Aorta (tissue), 5 donors: ENCODE measurements at regions not wholly inside any gene's neighbourhood (a gene's known extent, or its start where the extent isn't known, plus 50 kb on each side); places are given as distances from the start of the nearest gene placed in this dataset.

Experiments used
- ATAC-seq: fragments of 200-7000 bp; cut with Tn5 transposase; one replicate; pipeline ENCODE4 v1.9.1; 2022; ENCODE audit warnings: moderate library complexity; ENCODE audit not compliant: low FRiP score
- DNase-seq, 2 donors: peaks; one replicate each; pipeline ENCODE4 v3.0.0-alpha.2; 2020
- H3K27ac ChIP-seq, 2 donors: one replicate each; pipeline ENCODE4 v1.5.1; 2013; ENCODE audit warnings: low read length in 2 of 2, mild to moderate bottlenecking in 2 of 2, moderate library complexity in 2 of 2, control low read depth in 1 of 2, inconsistent platforms in 1 of 2, low read depth in 1 of 2
- H3K27me3 ChIP-seq, 2 donors: one replicate each; pipeline ENCODE4 v1.6.1; 2013; ENCODE audit warnings: control low read depth in 1 of 2, low read length in 1 of 2, mild to moderate bottlenecking in 1 of 2, moderate library complexity in 1 of 2; ENCODE audit not compliant: insufficient read depth in 2 of 2, control insufficient read depth in 1 of 2
- H3K36me3 ChIP-seq, 2 donors: one replicate each; pipeline ENCODE4 v1.6.1; 2013; ENCODE audit warnings: control low read depth in 1 of 2, low read length in 1 of 2, mild to moderate bottlenecking in 1 of 2; ENCODE audit not compliant: insufficient read depth in 2 of 2, control insufficient read depth in 1 of 2
- H3K4me1 ChIP-seq, 2 donors: one replicate each; pipeline ENCODE4 v1.6.1; 2013; ENCODE audit warnings: low read length in 2 of 2, control low read depth in 1 of 2, mild to moderate bottlenecking in 1 of 2, moderate library complexity in 1 of 2; ENCODE audit not compliant: insufficient read depth in 2 of 2, control insufficient read depth in 1 of 2
- H3K4me3 ChIP-seq, 2 donors: one replicate each; pipeline ENCODE4 v1.5.1; 2013; ENCODE audit warnings: low read length in 2 of 2, control low read depth in 1 of 2, mild to moderate bottlenecking in 1 of 2
- H3K9me3 ChIP-seq: one replicate; pipeline ENCODE4 v1.6.1; 2013; ENCODE audit warnings: mild to moderate bottlenecking, low read length; ENCODE audit not compliant: control insufficient read depth
- WGBS, 2 donors: extraction: QIAGEN DNeasy Blood & Tissue Kit; methylation state at CpG; one replicate each; pipeline ENCODE4 v1.1.7; 2013; 5-methylcytosine and 5-hydroxymethylcytosine counted together
- intact Hi-C, 2 donors: fragments of 100-400 bp; cut with DNase I; formaldehyde crosslinking; loops; one replicate each; pipeline versions ENCODE4 v1.14.2 to v1.15.0; 2022
- donor health status: healthy with polysubstance abuse.
- donor health status: Bipolar disorder and iron deficiency.
- donor health status: DM: no; HTN: no; CAD: no.
- donor health status: DM: no; HTN: no; CAD: no.
- donor health status: DM: yes; HTN: yes; CAD: no.

DNA sequence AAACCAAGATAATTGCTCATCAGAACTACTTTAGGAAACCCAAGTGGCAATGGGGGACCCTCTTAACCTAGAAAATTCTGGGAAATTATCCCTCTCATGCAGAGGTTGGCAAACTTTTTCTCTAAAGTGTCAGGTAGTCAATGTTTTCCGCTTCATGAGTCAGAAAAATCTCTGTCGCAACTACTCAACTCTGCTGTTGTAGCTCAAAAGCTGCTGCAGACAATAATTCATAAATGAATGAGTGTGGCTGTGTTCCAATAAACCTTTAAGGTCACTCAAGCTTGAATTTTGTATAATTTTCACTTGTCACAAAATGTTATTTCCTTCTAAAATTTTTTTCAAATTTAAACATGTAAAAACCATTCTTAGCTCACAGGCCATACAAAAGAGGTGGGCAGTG is 193.4 kb upstream of the MID1 start:
- intact Hi-C loops = no loop called here
- Histone ChIP-seq H3K9me3 (no peaks in the 10 kb centered on the region), H3K4me1 (no peaks in the 10 kb centered on the region), H3K27ac (no peak overlapping the region), H3K36me3 (no peaks in the 10 kb centered on the region), H3K4me3 (no peak overlapping the region), H3K27me3 (no peaks in the 10 kb centered on the region)
- no peak for ATAC-seq
- 66 to 91% methylated on average over 2 of the region's 2 CpGs for WGBS, 2 donors
- DNase-seq = no peak

DNA sequence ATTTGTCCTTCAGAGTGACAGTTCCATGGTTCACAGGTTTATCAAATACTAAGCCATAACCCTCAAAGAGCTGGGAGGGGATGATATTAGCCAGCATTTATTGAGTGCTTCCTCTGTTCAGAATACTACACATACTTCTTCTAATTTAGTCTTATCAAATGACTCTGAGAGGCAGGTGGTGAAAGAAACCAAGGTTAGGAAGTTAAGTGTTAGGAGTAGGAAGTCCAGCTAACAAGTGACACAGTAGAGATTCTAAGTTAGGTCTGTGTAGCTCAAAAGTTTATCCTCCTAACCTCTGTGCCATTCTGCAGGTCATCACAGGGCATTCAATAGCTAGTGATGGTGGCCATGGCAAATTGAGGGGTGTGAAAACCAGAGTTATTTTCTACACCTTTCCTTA is 198.3 kb upstream of the MID1 start:
- ATAC-seq (no peak), DNase-seq (no peak)
- H3K4me3 ChIP-seq = no peak overlapping the region
- H3K27me3 ChIP-seq = no peaks in the 10 kb centered on the region
- H3K9me3 ChIP-seq = no peaks in the 10 kb centered on the region
- H3K27ac ChIP-seq = no peak overlapping the region
- peaks cover 0 to 1% of the 10 kb centered on the region in 2 donors for H3K4me1 ChIP-seq
- no peaks in the 10 kb centered on the region for H3K36me3 ChIP-seq
- intact Hi-C loops = no loop called here

DNA sequence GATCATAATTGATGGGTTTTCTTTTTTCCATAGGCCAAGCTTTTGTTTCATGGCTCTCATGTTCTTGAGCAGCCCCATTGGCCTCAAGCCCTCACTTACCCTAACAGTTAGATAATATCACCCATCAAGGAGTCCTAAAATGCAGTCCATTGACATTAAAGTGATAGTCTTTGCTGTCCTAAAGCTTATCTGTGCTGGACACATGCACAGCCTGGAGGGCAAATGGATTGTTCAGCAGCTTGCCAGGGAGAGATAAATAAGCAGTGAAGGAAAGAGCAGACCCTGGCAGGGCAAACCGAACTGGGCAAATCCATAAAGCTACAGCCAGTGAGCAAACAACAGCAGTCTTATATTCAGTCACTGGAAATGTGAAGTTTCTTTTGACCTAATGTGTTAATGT is 199.6 kb upstream of the MID1 start:
- no peaks in the 10 kb centered on the region for H3K9me3 ChIP-seq
- no peaks in the 10 kb centered on the region for H3K36me3 ChIP-seq
- no peak overlapping the region for H3K4me3 ChIP-seq
- intact Hi-C loops = no loop called here
- no peaks in the 10 kb centered on the region for H3K27me3 ChIP-seq
- ATAC-seq = no peak
- no peak for DNase-seq
- H3K27ac ChIP-seq = no peak overlapping the region
- 26 to 31% methylated on average over 1 of the region's 1 CpG for WGBS, 2 donors
- peaks cover 0 to 1% of the 10 kb centered on the region in 2 donors for H3K4me1 ChIP-seq

DNA sequence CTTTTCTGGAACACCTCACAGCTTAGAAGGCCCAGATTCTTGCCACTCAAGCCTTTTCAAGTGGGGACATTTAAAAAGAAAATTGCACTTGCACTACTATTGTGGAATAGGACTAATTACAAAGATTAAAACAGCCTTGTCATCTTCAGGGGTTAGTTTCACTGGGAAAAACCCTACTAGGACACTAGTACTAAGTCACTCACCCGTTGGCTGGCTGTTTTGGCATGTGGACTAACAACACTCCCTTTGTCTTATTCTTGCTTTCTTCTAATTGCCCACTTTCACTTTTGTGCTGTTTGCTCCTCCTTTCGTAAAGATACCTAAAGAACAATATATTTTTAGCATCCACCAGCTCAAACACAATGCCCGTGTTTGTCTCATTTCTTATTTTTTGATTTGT is 200.9 kb upstream of the MID1 start:
- WGBS, 2 donors = 19 to 33% methylated on average over 3 of the region's 3 CpGs
- intact Hi-C loops = no loop called here
- Histone ChIP-seq H3K27ac (no peak overlapping the region), H3K9me3 (no peaks in the 10 kb centered on the region), H3K4me3 (no peak overlapping the region), H3K36me3 (no peaks in the 10 kb centered on the region), H3K27me3 (no peaks in the 10 kb centered on the region), H3K4me1 (peaks cover 0 to 1% of the 10 kb centered on the region in 2 donors)
- no peak for ATAC-seq
- no peak for DNase-seq

DNA sequence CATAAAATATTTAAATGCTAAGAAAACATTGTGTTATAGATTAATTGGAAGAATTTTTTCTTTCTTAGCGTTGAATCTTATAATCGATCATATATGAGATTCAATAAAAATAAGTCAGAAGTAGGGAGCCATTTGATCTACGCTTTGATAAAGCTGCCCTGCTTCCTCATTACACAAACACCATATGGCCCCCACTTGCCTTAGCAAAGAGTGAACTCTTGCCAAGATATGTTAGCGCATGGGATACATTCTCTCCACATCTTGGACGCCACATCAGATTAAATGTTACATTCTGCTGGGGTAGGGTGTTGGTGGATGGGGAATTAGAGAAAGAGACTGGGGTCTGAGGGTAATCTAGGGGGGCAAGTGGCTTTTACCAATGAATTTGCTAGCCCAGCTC is 207.7 kb upstream of the MID1 start:
- DNase-seq (no peak), ATAC-seq (no peak)
- intact Hi-C loops = no loop called here
- no peaks in the 10 kb centered on the region for H3K9me3 ChIP-seq
- H3K4me1 ChIP-seq = peaks cover 0 to 3% of the 10 kb centered on the region in 2 donors
- H3K27me3 ChIP-seq = no peaks in the 10 kb centered on the region
- no peak overlapping the region for H3K4me3 ChIP-seq
- WGBS, 2 donors = 89 to 95% methylated on average over 5 of the region's 5 CpGs
- H3K27ac ChIP-seq = no peak overlapping the region
- H3K36me3 ChIP-seq = no peaks in the 10 kb centered on the region

DNA sequence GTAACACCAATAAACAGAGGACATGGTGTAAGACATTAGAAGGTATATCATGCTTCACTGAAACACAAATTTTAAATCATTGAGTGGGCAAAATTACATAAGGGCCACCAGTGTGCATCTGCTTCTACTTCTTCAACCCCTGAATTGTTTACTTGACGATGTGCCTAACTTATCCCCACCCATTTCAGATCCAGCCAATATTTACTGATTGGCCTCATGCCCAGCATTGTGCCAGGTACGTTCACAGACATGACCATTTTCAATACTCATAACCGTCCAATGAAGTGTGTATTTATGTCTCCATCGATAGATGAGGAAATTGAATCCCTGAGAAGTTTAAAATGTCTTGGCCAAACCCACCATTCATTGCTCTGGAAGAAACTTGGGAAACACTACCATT is 208.3 kb upstream of the MID1 start:
- intact Hi-C loops = no loop called here
- 44 to 47% methylated on average over 4 of the region's 4 CpGs for WGBS, 2 donors
- no peak for ATAC-seq
- Histone ChIP-seq H3K27me3 (no peaks in the 10 kb centered on the region), H3K36me3 (no peaks in the 10 kb centered on the region), H3K27ac (no peak overlapping the region), H3K4me3 (no peak overlapping the region), H3K4me1 (peaks cover 0 to 3% of the 10 kb centered on the region in 2 donors), H3K9me3 (no peaks in the 10 kb centered on the region)
- no peak for DNase-seq

DNA sequence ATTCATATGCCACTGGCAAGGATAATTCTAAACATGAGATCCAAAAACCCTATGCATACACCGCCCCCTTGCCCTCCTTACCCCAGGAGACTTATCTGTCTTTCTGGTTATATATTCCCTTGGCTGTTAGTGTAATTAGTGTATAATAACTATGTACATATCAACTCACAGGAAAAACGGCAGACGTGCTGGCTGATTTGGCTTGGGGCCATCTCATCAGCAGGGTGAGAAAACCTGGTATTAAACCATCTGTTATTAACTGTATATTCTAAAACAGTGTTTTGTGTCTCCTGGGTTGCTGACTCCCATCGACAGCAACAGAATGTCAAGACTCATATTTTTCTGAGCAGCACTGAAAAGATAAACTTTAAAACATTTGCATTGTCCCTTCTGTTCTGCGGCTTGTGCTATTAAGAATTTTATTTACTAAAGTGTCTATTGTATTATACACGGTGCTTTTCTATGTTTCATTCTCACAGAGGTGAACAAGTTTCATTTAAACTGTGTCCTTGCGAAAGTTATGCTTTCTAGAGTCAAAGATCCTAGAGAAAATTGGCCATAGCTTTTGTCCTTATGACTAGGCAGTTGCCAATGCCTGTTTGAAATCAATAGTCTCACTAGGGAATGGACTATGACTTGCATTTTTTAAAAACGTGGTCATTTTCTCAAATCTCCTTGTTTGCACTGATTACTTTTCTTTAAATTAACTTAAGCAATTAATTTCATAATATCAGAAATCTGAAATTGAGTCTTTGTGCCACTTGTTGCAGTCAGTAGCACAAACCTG is 211.5 kb upstream of the MID1 start:
- no peak overlapping the region for H3K27ac ChIP-seq
- 8 to 24% methylated on average over 8 of the region's 8 CpGs for WGBS, 2 donors

DNA sequence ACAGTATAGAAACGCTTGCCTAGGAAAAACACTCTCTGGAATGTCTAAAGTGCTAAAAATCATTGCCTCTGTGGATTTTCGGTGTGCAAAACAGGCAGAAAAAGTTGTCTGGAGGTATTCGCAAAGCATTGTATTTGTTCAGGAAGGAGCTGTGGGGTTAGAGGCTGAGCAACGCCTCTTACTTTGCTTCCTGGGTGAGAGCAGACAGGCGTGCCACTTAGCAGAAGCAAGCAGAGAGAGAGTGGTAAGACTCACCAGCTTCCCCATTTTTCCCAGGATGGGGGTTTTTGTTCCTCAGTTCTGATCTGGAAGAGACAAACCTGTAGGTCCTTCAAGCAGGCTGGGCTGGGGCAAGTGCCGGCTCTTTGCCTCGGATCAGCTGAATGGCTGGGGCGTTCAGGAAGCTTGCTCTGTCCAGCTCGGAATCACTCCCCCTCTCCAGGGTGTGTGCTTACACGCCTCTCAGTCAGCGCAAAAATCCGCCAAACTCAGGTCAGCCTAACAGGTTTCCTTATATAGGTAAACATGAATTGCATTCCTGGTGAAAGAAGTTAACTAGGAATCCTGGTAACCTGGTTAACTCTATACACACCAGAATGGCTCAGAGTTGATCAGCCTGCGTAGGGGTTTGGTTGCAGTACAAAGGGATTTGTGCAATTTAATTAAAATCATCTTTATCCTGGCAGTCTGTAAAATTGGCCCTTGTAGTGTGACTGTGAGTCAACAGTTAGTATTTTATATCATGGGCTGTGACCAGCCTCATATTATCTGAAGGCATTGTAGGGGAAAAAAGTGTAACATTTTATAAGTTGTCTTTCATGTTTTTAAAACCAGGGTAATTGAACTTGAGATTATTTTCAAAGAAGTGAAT is 213.1 kb upstream of the MID1 start:
- Histone ChIP-seq H3K36me3 (no peaks in the 10 kb centered on the region), H3K9me3 (no peaks in the 10 kb centered on the region), H3K27me3 (no peaks in the 10 kb centered on the region), H3K27ac (peak overlapping the region in 1 of 2 donors; percentile 17), H3K4me3 (peak overlapping the region; percentile 75 to 79), H3K4me1 (no peaks in the 10 kb centered on the region)
- peak; percentile 81 for ATAC-seq
- WGBS, 2 donors = 4 to 21% methylated on average over 13 of the region's 13 CpGs
- DNase-seq = peak; percentile 60 to 78
- intact Hi-C loops = no loop called here

More for the DNA sequence above, 211.5 kb upstream of the MID1 start:
- Histone ChIP-seq H3K9me3 (no peaks in the 10 kb centered on the region), H3K36me3 (no peaks in the 10 kb centered on the region), H3K4me3 (peak overlapping the region; percentile 54 to 75), H3K27me3 (no peaks in the 10 kb centered on the region), H3K4me1 (peaks cover 0 to 3% of the 10 kb centered on the region in 2 donors)
- ATAC-seq (no peak), DNase-seq (no peak)
- intact Hi-C loops = no loop called here

DNA sequence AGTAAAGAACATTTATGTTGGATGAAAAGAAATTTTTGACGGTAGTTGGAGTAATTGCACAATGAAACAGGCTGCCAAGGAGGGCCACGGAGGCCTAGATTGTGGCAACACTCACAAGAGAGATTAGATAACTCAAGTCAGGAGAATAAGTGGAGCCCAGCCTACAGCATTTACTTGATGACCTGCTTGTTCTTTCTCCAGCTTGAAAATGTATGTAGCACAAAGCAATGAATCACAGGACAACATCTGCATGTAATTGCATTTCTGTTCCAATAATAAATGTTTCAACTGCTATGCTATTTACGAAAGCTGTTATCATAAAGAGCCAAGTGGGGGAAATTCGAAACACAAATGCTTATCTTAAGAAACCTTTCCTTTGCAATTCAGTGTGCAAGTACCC is 221.2 kb upstream of the MID1 start:
- no peaks in the 10 kb centered on the region for H3K27me3 ChIP-seq
- no peak for ATAC-seq
- no peak overlapping the region for H3K4me3 ChIP-seq
- H3K36me3 ChIP-seq = no peaks in the 10 kb centered on the region
- H3K27ac ChIP-seq = no peak overlapping the region
- whole genome bisulfite sequencing, 2 donors = 7 to 16% methylated on average over 4 of the region's 4 CpGs
- no peak for DNase-seq
- intact Hi-C loops = no loop called here
- H3K9me3 ChIP-seq = no peaks in the 10 kb centered on the region
- no peaks in the 10 kb centered on the region for H3K4me1 ChIP-seq
